A549 (cell line): ENCODE measurements at regions not wholly inside any gene's neighbourhood (a gene's known extent, or its start where the extent isn't known, plus 50 kb on each side); places are given as distances from the start of the nearest gene placed in this dataset.

Experiments used
- ATAC-seq, 2 experiments: fragments of 200-7000 bp in 1 of 2; fragments of >200 bp in 1 of 2; cut with Nextera tagmentation in 1 of 2; cut with Tn5 transposase in 1 of 2; 3 replicates each; pipeline versions ENCODE4 v1.8.0 to v1.9.1; 2018 to 2020; ENCODE audit warnings: mild to moderate bottlenecking in 1 of 2, moderate library complexity in 1 of 2
- CTCF ChIA-PET: fragments of 300-600 bp; sonication (Branson Sonifier 250); formaldehyde crosslinking; extraction: SDS; loops from one replicate; lab custom pipeline; 2021; ENCODE audit warnings: antibody characterized with exemption, inconsistent platforms; lab: Yijun Ruan, JAX
- POLR2A ChIA-PET: fragments of 350-600 bp; formaldehyde crosslinking; extraction: SDS; loops from one replicate; lab custom pipeline; 2021; ENCODE audit warnings: antibody characterized with exemption, inconsistent platforms; lab: Yijun Ruan, JAX
- DNase-seq, 2 experiments: peaks; one replicate each; pipeline versions ENCODE4 v3.0.0 to v3.0.0-alpha.2; 2011 to 2016; ENCODE audit warnings: low read depth in 1 of 2, low spot score in 1 of 2
- FAIRE-seq: peaks from 2 replicates; lab custom pipeline; 2011; peaks lifted over from hg19 to GRCh38; lab: Jason Lieb, UNC
- H3K27ac ChIP-seq, 2 experiments: fragments of >200 bp; sonication (Bioruptor Twin); formaldehyde crosslinking; 3 replicates each; pipeline ENCODE4 v1.5.1; 2016 to 2017
- H3K4me1 ChIP-seq: fragments of >200 bp; sonication (Bioruptor Twin); formaldehyde crosslinking; 3 replicates; pipeline ENCODE4 v1.6.1; 2016
- H3K4me2 ChIP-seq: fragments of >200 bp; sonication (Bioruptor Twin); formaldehyde crosslinking; 3 replicates; pipeline ENCODE4 v1.6.1; 2016
- H3K4me3 ChIP-seq: fragments of >200 bp; sonication (Bioruptor Twin); formaldehyde crosslinking; 3 replicates; pipeline ENCODE4 v1.5.1; 2016
- H3K9me3 ChIP-seq: fragments of >200 bp; sonication (Bioruptor Twin); formaldehyde crosslinking; 3 replicates; pipeline ENCODE4 v1.6.1; 2016
- ATOH8 ChIP-seq: fragments of 250-450 bp; sonication (Bioruptor Pico); IDR thresholded peaks from 2 replicates; pipeline ENCODE4 v1.5.0; 2020; ENCODE audit warnings: low read depth, mild to moderate bottlenecking, moderate library complexity
- CBX2 ChIP-seq: fragments of 200-600 bp; sonication (generic); IDR thresholded peaks from 2 replicates; pipeline ENCODE4 v1.6.1; 2016; ENCODE audit warnings: low read depth, mild to moderate bottlenecking, borderline replicate concordance
- CBX8 ChIP-seq: fragments of 200-600 bp; sonication (generic); IDR thresholded peaks from 2 replicates; pipeline ENCODE4 v1.6.1; 2016
- CHD4 ChIP-seq: fragments of 200-600 bp; sonication (generic); IDR thresholded peaks from 2 replicates; pipeline ENCODE4 v1.6.1; 2016; ENCODE audit warnings: antibody characterized with exemption, mild to moderate bottlenecking, borderline replicate concordance
- EHF ChIP-seq: fragments of 250-450 bp; sonication (Bioruptor Pico); IDR thresholded peaks from 2 replicates; pipeline ENCODE4 v1.5.0; 2020; ENCODE audit warnings: mild to moderate bottlenecking
- ELK1 ChIP-seq: fragments of 150-350 bp; IDR thresholded peaks from 2 replicates; pipeline ENCODE4 v1.6.1; 2014; ENCODE audit warnings: low read depth, mild to moderate bottlenecking, low read length
- EP300 ChIP-seq, 2 experiments: fragments of >200 bp; sonication (Bioruptor Twin); formaldehyde crosslinking; IDR thresholded peaks; 2 replicates in 1 of 2; 3 replicates in 1 of 2; pipeline ENCODE4 v1.6.1; 2016 to 2017
- GATA3 ChIP-seq: IDR thresholded peaks from 2 replicates; pipeline ENCODE4 v1.6.1; 2012; ENCODE audit warnings: borderline replicate concordance
- HEYL ChIP-seq: fragments of 250-450 bp; sonication (Bioruptor Pico); IDR thresholded peaks from 2 replicates; pipeline ENCODE4 v1.8.0; 2021; ENCODE audit warnings: mild to moderate bottlenecking, moderate library complexity
- HOXB5 ChIP-seq: fragments of 250-450 bp; sonication (Bioruptor Pico); IDR thresholded peaks from 2 replicates; pipeline ENCODE4 v1.5.0; 2020; ENCODE audit warnings: mild to moderate bottlenecking, moderate library complexity
- MAFK ChIP-seq: fragments of 450-650 bp; IDR thresholded peaks from 2 replicates; pipeline ENCODE4 v1.6.1; 2014; ENCODE audit not compliant: partially characterized antibody
- MAX ChIP-seq: IDR thresholded peaks from 2 replicates; pipeline ENCODE4 v1.6.1; 2012
- NR3C1 ChIP-seq: fragments of >200 bp; sonication (Bioruptor Twin); formaldehyde crosslinking; IDR thresholded peaks from 3 replicates; pipeline ENCODE4 v1.6.1; 2017
- RCOR1 ChIP-seq: fragments of 150-350 bp; IDR thresholded peaks from 2 replicates; pipeline ENCODE4 v1.6.1; 2014; ENCODE audit warnings: antibody characterized with exemption, low read length, low read depth
- REST ChIP-seq: fragments of 200-600 bp; sonication (generic); IDR thresholded peaks from 2 replicates; pipeline ENCODE4 v1.6.1; 2016; ENCODE audit warnings: antibody characterized with exemption, mild to moderate bottlenecking, moderate library complexity
- TP53 ChIP-seq: fragments of 250-450 bp; sonication (Bioruptor Pico); IDR thresholded peaks from 2 replicates; pipeline ENCODE4 v1.5.0; 2021; ENCODE audit warnings: mild to moderate bottlenecking, moderate library complexity
- WGBS: methylation state at CpG from one replicate; pipeline ENCODE4 v1.1.6; 2017; ENCODE audit errors: missing lambda C conversion rate; 5-methylcytosine and 5-hydroxymethylcytosine counted together

- DNase-seq: no peak
- 38% methylated on average over 3 of the region's 3 CpGs for WGBS
- Histone ChIP-seq H3K27ac (no peak overlapping the region), H3K4me3 (no peak overlapping the region)
- TF ChIP-seq ELK1 (no peak), HEYL (CRISPR knock-in tag) (no peak), RCOR1 (no peak), CBX2 (no peak), ATOH8 (CRISPR knock-in tag) (no peak), HOXB5 (CRISPR knock-in tag) (no peak), CHD4 (no peak), NR3C1 (no peak), EP300 (IDR thresholded peaks at IDR 0.05) (no peak), GATA3 (no peak), CBX8 (no peak), TP53 (CRISPR knock-in tag) (no peak), EHF (CRISPR knock-in tag) (no peak), MAX (no peak), REST (no peak)
- TF ChIP-seq, all 56 proteins: peak for 0
- no peaks in the 10 kb centered on the region for H3K4me1 ChIP-seq
- ChIA-PET POLR2A (no interaction called here), CTCF (no interaction called here)
- no peaks in the 10 kb centered on the region for H3K9me3 ChIP-seq
- H3K4me2 ChIP-seq: no peak overlapping the region
- FAIRE-seq (no peak), ATAC-seq (no peak)
Measured at GRCh38 chr17:68661265-68662036, 60.3 kb upstream of the FAM20A start.

- POLR2A ChIA-PET: no interaction called here
- CTCF ChIA-PET: no interaction called here
Measured at GRCh38 chr17:68660302-68660701, 59.1 kb upstream of the FAM20A start.

More at GRCh38 chr17:68660302-68660701, 59.1 kb upstream of the FAM20A start:
- no peak overlapping the region for H3K27ac ChIP-seq
- peak; percentile 76 for TF ChIP-seq MAFK
- no peak for TF ChIP-seq CHD4
- WGBS: 76% methylated on average over 3 of the region's 3 CpGs
- no peak for DNase-seq
- no peak for FAIRE-seq
- no peaks in the 10 kb centered on the region for H3K4me1 ChIP-seq
- no peak overlapping the region for H3K4me3 ChIP-seq
- no peak overlapping the region for H3K4me2 ChIP-seq
- ATAC-seq: no peak
- no peaks in the 10 kb centered on the region for H3K9me3 ChIP-seq
